Suppressor macrophage (primary cell): ENCODE measurements at regions not wholly inside any gene's neighbourhood (a gene's known extent, or its start where the extent isn't known, plus 50 kb on each side); places are given as distances from the start of the nearest gene placed in this dataset.
"Not testable (repeated sequence)": the region's sequence is repeated elsewhere in the genome, so short reads cannot be mapped to it uniquely, and the experiment has no call there.

ENCODE experiments used
- DNase-seq, 4 experiments: peaks; one replicate each; pipeline ENCODE4 v3.0.0-alpha.2; 2020 to 2022

- no peak for DNase-seq
Observed at GRCh38 chr5:26535215-26535614, 503.2 kb downstream of the CDH9 start.

GRCh38 chr5:26530305-26530704, 508.1 kb downstream of the CDH9 start:
- DNase-seq = no peak

- no peak for DNase-seq
Observed at GRCh38 chr5:26519245-26519644, 519.1 kb downstream of the CDH9 start.

GRCh38 chr5:26518065-26518464, 520.3 kb downstream of the CDH9 start:
- DNase-seq = no peak

GRCh38 chr5:26498972-26499371, 539.4 kb downstream of the CDH9 start:
- DNase-seq = no peak

GRCh38 chr5:26495437-26495836, 542.9 kb downstream of the CDH9 start:
- no peak for DNase-seq

- peak; percentile 1 to 30 (median 2) for DNase-seq
Observed at GRCh38 chr5:26492906-26493459, 545.4 kb downstream of the CDH9 start.

- no peak for DNase-seq
Observed at GRCh38 chr5:26487553-26487952, 550.8 kb downstream of the CDH9 start.

- DNase-seq = no peak
Observed at GRCh38 chr5:26486631-26487030, 551.8 kb downstream of the CDH9 start.

- not testable (repeated sequence) for DNase-seq
Observed at GRCh38 chr5:26485146-26485860, 553.1 kb downstream of the CDH9 start.

- DNase-seq = peak in 2 of 4 experiments; percentile 9 to 10
Observed at GRCh38 chr5:26482810-26483375, 555.5 kb downstream of the CDH9 start.

- no peak for DNase-seq
Observed at GRCh38 chr5:26482076-26482809, 556.1 kb downstream of the CDH9 start.

- DNase-seq = no peak
Observed at GRCh38 chr5:26470439-26470838, 567.9 kb downstream of the CDH9 start.

GRCh38 chr5:26439121-26439520, 599.3 kb downstream of the CDH9 start:
- no peak for DNase-seq

- DNase-seq = no peak
Observed at GRCh38 chr5:26434688-26435087, 603.7 kb downstream of the CDH9 start.

GRCh38 chr5:26432386-26432785, 606.0 kb downstream of the CDH9 start:
- DNase-seq = no peak

- no peak for DNase-seq
Observed at GRCh38 chr5:26430323-26430722, 608.1 kb downstream of the CDH9 start.

GRCh38 chr5:26427281-26427680, 611.1 kb downstream of the CDH9 start:
- DNase-seq = no peak

GRCh38 chr5:26419987-26420386, 618.4 kb downstream of the CDH9 start:
- DNase-seq = no peak

GRCh38 chr5:26416911-26417310, 621.5 kb downstream of the CDH9 start:
- DNase-seq = no peak

- no peak for DNase-seq
Observed at GRCh38 chr5:26415987-26416779, 622.2 kb downstream of the CDH9 start.

GRCh38 chr5:26390608-26391007, 647.8 kb downstream of the CDH9 start:
- DNase-seq = no peak

- DNase-seq = no peak
Observed at GRCh38 chr5:26388976-26389375, 649.4 kb downstream of the CDH9 start.
